ENCODE measurements at regions not wholly inside any gene's neighbourhood (a gene's known extent, or its start where the extent isn't known, plus 50 kb on each side); places are given as distances from the start of the nearest gene placed in this dataset.

GRCh38 chr2:19125901-19126680 lies 232.3 kb downstream of the OSR1 start:
- TF ChIP-seq POLR2A (IDR thresholded peaks at IDR 0.05) = no peak
- no peak for TF ChIP-seq CTCF (IDR thresholded peaks at IDR 0.05)
- TF ChIP-seq POLR2AphosphoS5 (IDR thresholded peaks at IDR 0.05; ENCODE audit: insufficient read depth in 1 of 2, low read depth in 1 of 2) = no peak

Data from vagina (tissue), 2 donors.